ENCODE measurements at regions not wholly inside any gene's neighbourhood (a gene's known extent, or its start where the extent isn't known, plus 50 kb on each side); places are given as distances from the start of the nearest gene placed in this dataset.

DNA sequence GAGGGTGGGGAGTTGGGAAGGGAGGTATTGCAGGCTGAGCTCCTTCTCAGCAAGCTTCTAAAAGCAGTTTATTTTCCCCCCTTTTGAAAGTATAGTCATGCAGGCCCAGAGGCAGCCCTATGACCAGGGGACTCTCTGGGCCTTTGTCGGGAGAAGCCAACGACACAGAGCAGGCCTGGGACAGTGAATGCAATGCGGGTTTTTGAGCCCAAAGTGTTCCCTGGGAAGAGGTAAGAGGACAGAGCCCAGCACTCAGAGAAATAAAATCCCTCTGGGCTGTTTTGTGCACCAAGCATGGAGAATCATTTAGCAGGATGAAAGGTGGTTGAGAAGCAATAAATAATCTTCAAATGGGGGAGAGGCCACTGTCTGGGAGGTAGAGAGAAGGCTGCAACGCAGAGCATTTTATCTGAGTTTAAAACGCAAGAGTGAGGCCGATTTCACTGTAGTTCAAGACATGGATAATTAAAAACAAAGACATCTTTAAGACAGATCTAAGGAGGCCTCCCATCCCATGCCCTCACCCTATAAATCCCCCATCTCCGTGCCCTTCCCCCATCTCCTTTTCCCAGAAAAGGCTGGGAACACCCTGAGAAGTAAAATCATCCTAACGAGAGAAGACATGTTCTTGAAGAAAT lies 237.5 kb downstream of the CDC5L start:
- H3K9me2 ChIP-seq = no peaks in the 10 kb centered on the region
- no peak for TF ChIP-seq JUND (IDR thresholded peaks at IDR 0.05)
- TF ChIP-seq, protein P1, sequence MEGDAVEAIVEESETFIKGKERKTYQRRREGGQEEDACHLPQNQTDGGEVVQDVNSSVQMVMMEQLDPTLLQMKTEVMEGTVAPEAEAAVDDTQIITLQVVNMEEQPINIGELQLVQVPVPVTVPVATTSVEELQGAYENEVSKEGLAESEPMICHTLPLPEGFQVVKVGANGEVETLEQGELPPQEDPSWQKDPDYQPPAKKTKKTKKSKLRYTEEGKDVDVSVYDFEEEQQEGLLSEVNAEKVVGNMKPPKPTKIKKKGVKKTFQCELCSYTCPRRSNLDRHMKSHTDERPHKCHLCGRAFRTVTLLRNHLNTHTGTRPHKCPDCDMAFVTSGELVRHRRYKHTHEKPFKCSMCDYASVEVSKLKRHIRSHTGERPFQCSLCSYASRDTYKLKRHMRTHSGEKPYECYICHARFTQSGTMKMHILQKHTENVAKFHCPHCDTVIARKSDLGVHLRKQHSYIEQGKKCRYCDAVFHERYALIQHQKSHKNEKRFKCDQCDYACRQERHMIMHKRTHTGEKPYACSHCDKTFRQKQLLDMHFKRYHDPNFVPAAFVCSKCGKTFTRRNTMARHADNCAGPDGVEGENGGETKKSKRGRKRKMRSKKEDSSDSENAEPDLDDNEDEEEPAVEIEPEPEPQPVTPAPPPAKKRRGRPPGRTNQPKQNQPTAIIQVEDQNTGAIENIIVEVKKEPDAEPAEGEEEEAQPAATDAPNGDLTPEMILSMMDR (IDR thresholded peaks at IDR 0.05) = no peak
- TF ChIP-seq GABPA (IDR thresholded peaks at IDR 0.05; ENCODE audit: low read depth) = no peak
- TF ChIP-seq, protein P2, sequence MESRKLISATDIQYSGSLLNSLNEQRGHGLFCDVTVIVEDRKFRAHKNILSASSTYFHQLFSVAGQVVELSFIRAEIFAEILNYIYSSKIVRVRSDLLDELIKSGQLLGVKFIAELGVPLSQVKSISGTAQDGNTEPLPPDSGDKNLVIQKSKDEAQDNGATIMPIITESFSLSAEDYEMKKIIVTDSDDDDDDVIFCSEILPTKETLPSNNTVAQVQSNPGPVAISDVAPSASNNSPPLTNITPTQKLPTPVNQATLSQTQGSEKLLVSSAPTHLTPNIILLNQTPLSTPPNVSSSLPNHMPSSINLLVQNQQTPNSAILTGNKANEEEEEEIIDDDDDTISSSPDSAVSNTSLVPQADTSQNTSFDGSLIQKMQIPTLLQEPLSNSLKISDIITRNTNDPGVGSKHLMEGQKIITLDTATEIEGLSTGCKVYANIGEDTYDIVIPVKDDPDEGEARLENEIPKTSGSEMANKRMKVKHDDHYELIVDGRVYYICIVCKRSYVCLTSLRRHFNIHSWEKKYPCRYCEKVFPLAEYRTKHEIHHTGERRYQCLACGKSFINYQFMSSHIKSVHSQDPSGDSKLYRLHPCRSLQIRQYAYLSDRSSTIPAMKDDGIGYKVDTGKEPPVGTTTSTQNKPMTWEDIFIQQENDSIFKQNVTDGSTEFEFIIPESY (IDR thresholded peaks at IDR 0.05; ENCODE audit: borderline replicate concordance, low read depth) = no peak
- TF ChIP-seq SIN3A (IDR thresholded peaks at IDR 0.05; ENCODE audit: borderline replicate concordance, low read depth, low read length) = no peak
- TF ChIP-seq, protein P3, sequence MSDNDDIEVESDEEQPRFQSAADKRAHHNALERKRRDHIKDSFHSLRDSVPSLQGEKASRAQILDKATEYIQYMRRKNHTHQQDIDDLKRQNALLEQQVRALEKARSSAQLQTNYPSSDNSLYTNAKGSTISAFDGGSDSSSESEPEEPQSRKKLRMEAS (IDR thresholded peaks at IDR 0.05; ENCODE audit: low read depth) = no peak
- TF ChIP-seq, protein P4, sequence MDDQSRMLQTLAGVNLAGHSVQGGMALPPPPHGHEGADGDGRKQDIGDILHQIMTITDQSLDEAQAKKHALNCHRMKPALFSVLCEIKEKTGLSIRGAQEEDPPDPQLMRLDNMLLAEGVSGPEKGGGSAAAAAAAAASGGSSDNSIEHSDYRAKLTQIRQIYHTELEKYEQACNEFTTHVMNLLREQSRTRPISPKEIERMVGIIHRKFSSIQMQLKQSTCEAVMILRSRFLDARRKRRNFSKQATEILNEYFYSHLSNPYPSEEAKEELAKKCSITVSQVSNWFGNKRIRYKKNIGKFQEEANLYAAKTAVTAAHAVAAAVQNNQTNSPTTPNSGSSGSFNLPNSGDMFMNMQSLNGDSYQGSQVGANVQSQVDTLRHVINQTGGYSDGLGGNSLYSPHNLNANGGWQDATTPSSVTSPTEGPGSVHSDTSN (IDR thresholded peaks at IDR 0.05) = no peak
- no peak for TF ChIP-seq RCOR1 (IDR thresholded peaks at IDR 0.05; ENCODE audit: low read length)
- no peak for TF ChIP-seq TCF12 (IDR thresholded peaks at IDR 0.05)
- TF ChIP-seq RFX5 (IDR thresholded peaks at IDR 0.05; ENCODE audit: low read length) = no peak
- no peak for TF ChIP-seq RXRA (IDR thresholded peaks at IDR 0.05; ENCODE audit: borderline replicate concordance, low read depth)
- WGBS (ENCODE audit: low lambda C conversion rate) = 73% methylated on average over 8 of the region's 8 CpGs
- H3K27ac ChIP-seq (ENCODE audit: low read depth in 2 of 2, low read length in 1 of 2) = no peak overlapping the region
- CTCF ChIA-PET = interaction anchor here (0.6 kb wide), 1 partner anchor 330 kb away, joined by 3 read pairs; no protein-coding TSS in a partner anchor
- no peak for DNase-seq
- no peaks in the 10 kb centered on the region for H3F3A ChIP-seq (replicated peaks; ENCODE audit: insufficient read depth)
- no peak overlapping the region for H3K4me3 ChIP-seq (ENCODE audit: low read depth in 2 of 2, low read length in 1 of 2)
- no peaks in the 10 kb centered on the region for H3K36me3 ChIP-seq (replicated peaks in 1 of 2; ENCODE audit: control insufficient read depth in 1 of 2, insufficient read depth in 2 of 2, low read length in 1 of 2)
- H3K4me1 ChIP-seq (ENCODE audit: control insufficient read depth in 1 of 2, insufficient read depth in 2 of 2, low read depth in 1 of 2, low read length in 1 of 2) = no peaks in the 10 kb centered on the region
- no peak overlapping the region for H2AFZ ChIP-seq (ENCODE audit: low read depth)
- H3K9ac ChIP-seq = no peak overlapping the region
- no peak overlapping the region for H3K4me2 ChIP-seq
- no peaks in the 10 kb centered on the region; the same call in 1 of the 2 replicates for H3K27me3 ChIP-seq (ENCODE audit: insufficient read depth)
- no peaks in the 10 kb centered on the region for H3K9me3 ChIP-seq
- POLR2A ChIA-PET = no interaction called here
- H4K20me1 ChIP-seq (ENCODE audit: insufficient read depth) = no peaks in the 10 kb centered on the region
- H3K79me2 ChIP-seq (ENCODE audit: insufficient read depth) = no peaks in the 10 kb centered on the region

DNA sequence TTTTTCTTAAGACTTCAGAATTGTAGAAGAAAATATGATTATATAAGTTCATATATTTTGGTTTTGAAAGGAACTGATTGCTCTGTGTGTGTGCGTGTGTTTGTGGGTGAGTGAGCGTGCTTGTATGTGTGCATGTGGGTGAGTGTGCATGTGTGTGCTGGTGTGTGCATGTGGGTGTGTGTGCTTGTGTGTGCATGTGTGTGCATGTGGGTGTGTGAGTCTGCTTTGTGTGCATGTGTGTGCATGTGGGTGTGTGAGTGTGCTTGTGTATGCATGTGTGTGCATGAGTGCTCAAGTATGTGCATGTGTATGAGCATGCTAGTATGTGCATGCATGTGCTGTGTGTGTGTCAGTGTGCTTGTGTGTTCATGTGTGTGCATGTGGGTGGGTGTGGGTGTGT lies 238.5 kb downstream of the CDC5L start:
- 95% methylated on average over 2 of the region's 2 CpGs for WGBS (ENCODE audit: low lambda C conversion rate)
- ChIA-PET POLR2A (no interaction called here), CTCF (no interaction called here)
- H3F3A ChIP-seq (replicated peaks; ENCODE audit: insufficient read depth) = no peaks in the 10 kb centered on the region
- no peak overlapping the region for H3K4me2 ChIP-seq
- H3K9me2 ChIP-seq = no peaks in the 10 kb centered on the region
- H3K4me3 ChIP-seq (ENCODE audit: low read depth in 2 of 2, low read length in 1 of 2) = no peak overlapping the region
- H3K9ac ChIP-seq = no peak overlapping the region
- H3K4me1 ChIP-seq (ENCODE audit: control insufficient read depth in 1 of 2, insufficient read depth in 2 of 2, low read depth in 1 of 2, low read length in 1 of 2) = no peaks in the 10 kb centered on the region
- H3K79me2 ChIP-seq (ENCODE audit: insufficient read depth) = no peaks in the 10 kb centered on the region
- H3K27me3 ChIP-seq (ENCODE audit: insufficient read depth) = no peaks in the 10 kb centered on the region
- H3K9me3 ChIP-seq = no peaks in the 10 kb centered on the region
- H3K27ac ChIP-seq (ENCODE audit: low read depth in 2 of 2, low read length in 1 of 2) = no peak overlapping the region
- no peak overlapping the region for H2AFZ ChIP-seq (ENCODE audit: low read depth)
- DNase-seq = no peak
- no peaks in the 10 kb centered on the region for H4K20me1 ChIP-seq (ENCODE audit: insufficient read depth)
- no peaks in the 10 kb centered on the region for H3K36me3 ChIP-seq (replicated peaks in 1 of 2; ENCODE audit: control insufficient read depth in 1 of 2, insufficient read depth in 2 of 2, low read length in 1 of 2)
- TF ChIP-seq, protein P5, sequence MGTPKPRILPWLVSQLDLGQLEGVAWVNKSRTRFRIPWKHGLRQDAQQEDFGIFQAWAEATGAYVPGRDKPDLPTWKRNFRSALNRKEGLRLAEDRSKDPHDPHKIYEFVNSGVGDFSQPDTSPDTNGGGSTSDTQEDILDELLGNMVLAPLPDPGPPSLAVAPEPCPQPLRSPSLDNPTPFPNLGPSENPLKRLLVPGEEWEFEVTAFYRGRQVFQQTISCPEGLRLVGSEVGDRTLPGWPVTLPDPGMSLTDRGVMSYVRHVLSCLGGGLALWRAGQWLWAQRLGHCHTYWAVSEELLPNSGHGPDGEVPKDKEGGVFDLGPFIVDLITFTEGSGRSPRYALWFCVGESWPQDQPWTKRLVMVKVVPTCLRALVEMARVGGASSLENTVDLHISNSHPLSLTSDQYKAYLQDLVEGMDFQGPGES (IDR thresholded peaks at IDR 0.05; ENCODE audit: low read depth, low read length) = no peak
- TF ChIP-seq ELF1 (IDR thresholded peaks at IDR 0.05) (no peak), RXRA (IDR thresholded peaks at IDR 0.05; ENCODE audit: borderline replicate concordance, low read depth) (no peak), NRF1 (IDR thresholded peaks at IDR 0.05; ENCODE audit: low read depth, low read length) (no peak), RAD21 (IDR thresholded peaks at IDR 0.05; ENCODE audit: low read length) (no peak)
- TF ChIP-seq, protein P6, sequence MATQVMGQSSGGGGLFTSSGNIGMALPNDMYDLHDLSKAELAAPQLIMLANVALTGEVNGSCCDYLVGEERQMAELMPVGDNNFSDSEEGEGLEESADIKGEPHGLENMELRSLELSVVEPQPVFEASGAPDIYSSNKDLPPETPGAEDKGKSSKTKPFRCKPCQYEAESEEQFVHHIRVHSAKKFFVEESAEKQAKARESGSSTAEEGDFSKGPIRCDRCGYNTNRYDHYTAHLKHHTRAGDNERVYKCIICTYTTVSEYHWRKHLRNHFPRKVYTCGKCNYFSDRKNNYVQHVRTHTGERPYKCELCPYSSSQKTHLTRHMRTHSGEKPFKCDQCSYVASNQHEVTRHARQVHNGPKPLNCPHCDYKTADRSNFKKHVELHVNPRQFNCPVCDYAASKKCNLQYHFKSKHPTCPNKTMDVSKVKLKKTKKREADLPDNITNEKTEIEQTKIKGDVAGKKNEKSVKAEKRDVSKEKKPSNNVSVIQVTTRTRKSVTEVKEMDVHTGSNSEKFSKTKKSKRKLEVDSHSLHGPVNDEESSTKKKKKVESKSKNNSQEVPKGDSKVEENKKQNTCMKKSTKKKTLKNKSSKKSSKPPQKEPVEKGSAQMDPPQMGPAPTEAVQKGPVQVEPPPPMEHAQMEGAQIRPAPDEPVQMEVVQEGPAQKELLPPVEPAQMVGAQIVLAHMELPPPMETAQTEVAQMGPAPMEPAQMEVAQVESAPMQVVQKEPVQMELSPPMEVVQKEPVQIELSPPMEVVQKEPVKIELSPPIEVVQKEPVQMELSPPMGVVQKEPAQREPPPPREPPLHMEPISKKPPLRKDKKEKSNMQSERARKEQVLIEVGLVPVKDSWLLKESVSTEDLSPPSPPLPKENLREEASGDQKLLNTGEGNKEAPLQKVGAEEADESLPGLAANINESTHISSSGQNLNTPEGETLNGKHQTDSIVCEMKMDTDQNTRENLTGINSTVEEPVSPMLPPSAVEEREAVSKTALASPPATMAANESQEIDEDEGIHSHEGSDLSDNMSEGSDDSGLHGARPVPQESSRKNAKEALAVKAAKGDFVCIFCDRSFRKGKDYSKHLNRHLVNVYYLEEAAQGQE (IDR thresholded peaks at IDR 0.05; ENCODE audit: low read depth, low read length) = no peak
- TF ChIP-seq, protein P7, sequence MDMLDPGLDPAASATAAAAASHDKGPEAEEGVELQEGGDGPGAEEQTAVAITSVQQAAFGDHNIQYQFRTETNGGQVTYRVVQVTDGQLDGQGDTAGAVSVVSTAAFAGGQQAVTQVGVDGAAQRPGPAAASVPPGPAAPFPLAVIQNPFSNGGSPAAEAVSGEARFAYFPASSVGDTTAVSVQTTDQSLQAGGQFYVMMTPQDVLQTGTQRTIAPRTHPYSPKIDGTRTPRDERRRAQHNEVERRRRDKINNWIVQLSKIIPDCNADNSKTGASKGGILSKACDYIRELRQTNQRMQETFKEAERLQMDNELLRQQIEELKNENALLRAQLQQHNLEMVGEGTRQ (IDR thresholded peaks at IDR 0.05; ENCODE audit: borderline replicate concordance, low read depth, low read length) = no peak

Data from SK-N-SH (cell line).